ENCODE measurements at regions not wholly inside any gene's neighbourhood (a gene's known extent, or its start where the extent isn't known, plus 50 kb on each side); places are given as distances from the start of the nearest gene placed in this dataset.

- Histone ChIP-seq H3K27ac (no peak overlapping the region), H3K9me3 (ENCODE audit: low read depth) (no peaks in the 10 kb centered on the region), H3K36me3 (replicated peaks; ENCODE audit: insufficient read depth, low read depth) (no peaks in the 10 kb centered on the region), H2AFZ (no peak overlapping the region), H4K20me1 (ENCODE audit: insufficient read depth, poor library complexity, severe bottlenecking) (no peaks in the 10 kb centered on the region), H3K4me2 (no peak overlapping the region), H3K27me3 (no peaks in the 10 kb centered on the region), H3K4me3 (no peak overlapping the region), H3K4me1 (ENCODE audit: insufficient read depth) (peaks cover 4% of the 10 kb centered on the region), H3K9me2 (replicated peaks; ENCODE audit: insufficient read depth) (no peaks in the 10 kb centered on the region), H3K79me2 (no peaks in the 10 kb centered on the region)
- WGBS (ENCODE audit: low lambda C conversion rate, missing lambda C conversion rate) = 98% methylated on average over 6 of the region's 6 CpGs
- no peak for TF ChIP-seq CTCF (IDR thresholded peaks at IDR 0.05; ENCODE audit: poor library complexity)
- TF ChIP-seq EZH2 (IDR thresholded peaks at IDR 0.05; ENCODE audit: borderline replicate concordance) = no peak
- no peak for TF ChIP-seq EZH2phosphoT487 (IDR thresholded peaks at IDR 0.05; ENCODE audit: low read depth, severe bottlenecking, unreplicated experiment)
- no peak for DNase-seq (ENCODE audit: low spot score)
These were observed 197.0 kb upstream of the MEIS1 start for GRCh38 chr2:66237803-66238379.

GRCh38 chr2:66236816-66237802, 197.8 kb upstream of the MEIS1 start:
- no peak overlapping the region for H3K4me2 ChIP-seq
- H3K4me1 ChIP-seq (ENCODE audit: insufficient read depth) = peaks cover 4% of the 10 kb centered on the region
- TF ChIP-seq EZH2 (IDR thresholded peaks at IDR 0.05; ENCODE audit: borderline replicate concordance) (no peak), EZH2phosphoT487 (IDR thresholded peaks at IDR 0.05; ENCODE audit: low read depth, severe bottlenecking, unreplicated experiment) (no peak), CTCF (IDR thresholded peaks at IDR 0.05; ENCODE audit: poor library complexity) (no peak)
- no peaks in the 10 kb centered on the region for H3K27me3 ChIP-seq
- no peak for DNase-seq (ENCODE audit: low spot score)
- H3K79me2 ChIP-seq = no peaks in the 10 kb centered on the region
- H3K36me3 ChIP-seq (replicated peaks; ENCODE audit: insufficient read depth, low read depth) = no peaks in the 10 kb centered on the region
- 75% methylated on average over 18 of the region's 18 CpGs for WGBS (ENCODE audit: low lambda C conversion rate, missing lambda C conversion rate)
- no peaks in the 10 kb centered on the region for H3K9me3 ChIP-seq (ENCODE audit: low read depth)
- no peaks in the 10 kb centered on the region for H4K20me1 ChIP-seq (ENCODE audit: insufficient read depth, poor library complexity, severe bottlenecking)
- H3K27ac ChIP-seq = no peak overlapping the region
- no peak overlapping the region for H2AFZ ChIP-seq
- no peaks in the 10 kb centered on the region for H3K9me2 ChIP-seq (replicated peaks; ENCODE audit: insufficient read depth)
- no peak overlapping the region for H3K4me3 ChIP-seq

- Histone ChIP-seq H4K20me1 (ENCODE audit: insufficient read depth, poor library complexity, severe bottlenecking) (no peaks in the 10 kb centered on the region), H3K27ac (no peak overlapping the region), H3K4me2 (no peak overlapping the region), H3K9me2 (replicated peaks; ENCODE audit: insufficient read depth) (no peaks in the 10 kb centered on the region), H3K4me1 (ENCODE audit: insufficient read depth) (peaks cover 4% of the 10 kb centered on the region), H3K4me3 (no peak overlapping the region), H3K36me3 (replicated peaks; ENCODE audit: insufficient read depth, low read depth) (no peaks in the 10 kb centered on the region), H3K79me2 (no peaks in the 10 kb centered on the region), H3K27me3 (no peaks in the 10 kb centered on the region), H2AFZ (no peak overlapping the region), H3K9me3 (ENCODE audit: low read depth) (no peaks in the 10 kb centered on the region)
- TF ChIP-seq EZH2 (IDR thresholded peaks at IDR 0.05; ENCODE audit: borderline replicate concordance) = no peak
- no peak for TF ChIP-seq EZH2phosphoT487 (IDR thresholded peaks at IDR 0.05; ENCODE audit: low read depth, severe bottlenecking, unreplicated experiment)
- TF ChIP-seq CTCF (IDR thresholded peaks at IDR 0.05; ENCODE audit: poor library complexity) = no peak
- DNase-seq (ENCODE audit: low spot score) = no peak
- WGBS (ENCODE audit: low lambda C conversion rate, missing lambda C conversion rate) = 96% methylated on average over 9 of the region's 9 CpGs
These were observed 198.7 kb upstream of the MEIS1 start for GRCh38 chr2:66236067-66236685.
